ENCODE measurements at regions not wholly inside any gene's neighbourhood (a gene's known extent, or its start where the extent isn't known, plus 50 kb on each side); places are given as distances from the start of the nearest gene placed in this dataset.

DNA sequence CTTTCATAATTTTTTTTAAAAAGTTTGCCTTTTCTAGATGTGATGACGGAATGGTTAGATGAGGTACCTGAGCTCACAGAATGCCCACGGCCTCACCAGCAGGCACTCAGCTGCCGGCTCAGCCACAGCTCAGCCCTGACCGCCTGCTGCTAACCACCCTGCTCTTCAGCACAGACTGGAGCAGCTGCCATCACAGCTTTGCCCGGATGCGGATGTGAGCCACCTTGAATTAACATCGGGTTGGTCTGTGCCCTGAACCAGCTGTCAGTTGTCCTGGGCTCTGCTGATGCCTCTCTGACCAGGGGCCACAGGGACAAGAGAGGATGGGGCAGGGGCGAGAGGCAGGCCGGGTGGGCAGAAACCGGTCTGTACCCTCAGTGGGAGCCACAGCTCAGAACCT lies 93.3 kb downstream of the HMX1 start:
- TF ChIP-seq, protein P1, sequence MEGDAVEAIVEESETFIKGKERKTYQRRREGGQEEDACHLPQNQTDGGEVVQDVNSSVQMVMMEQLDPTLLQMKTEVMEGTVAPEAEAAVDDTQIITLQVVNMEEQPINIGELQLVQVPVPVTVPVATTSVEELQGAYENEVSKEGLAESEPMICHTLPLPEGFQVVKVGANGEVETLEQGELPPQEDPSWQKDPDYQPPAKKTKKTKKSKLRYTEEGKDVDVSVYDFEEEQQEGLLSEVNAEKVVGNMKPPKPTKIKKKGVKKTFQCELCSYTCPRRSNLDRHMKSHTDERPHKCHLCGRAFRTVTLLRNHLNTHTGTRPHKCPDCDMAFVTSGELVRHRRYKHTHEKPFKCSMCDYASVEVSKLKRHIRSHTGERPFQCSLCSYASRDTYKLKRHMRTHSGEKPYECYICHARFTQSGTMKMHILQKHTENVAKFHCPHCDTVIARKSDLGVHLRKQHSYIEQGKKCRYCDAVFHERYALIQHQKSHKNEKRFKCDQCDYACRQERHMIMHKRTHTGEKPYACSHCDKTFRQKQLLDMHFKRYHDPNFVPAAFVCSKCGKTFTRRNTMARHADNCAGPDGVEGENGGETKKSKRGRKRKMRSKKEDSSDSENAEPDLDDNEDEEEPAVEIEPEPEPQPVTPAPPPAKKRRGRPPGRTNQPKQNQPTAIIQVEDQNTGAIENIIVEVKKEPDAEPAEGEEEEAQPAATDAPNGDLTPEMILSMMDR (IDR thresholded peaks at IDR 0.05): no peak
- TF ChIP-seq POLR2A (IDR thresholded peaks at IDR 0.05) (no peak), POLR2AphosphoS5 (IDR thresholded peaks at IDR 0.05) (no peak)

Data from breast epithelium (tissue), 3 donors.